IMR-90 (cell line): ENCODE measurements at regions not wholly inside any gene's neighbourhood (a gene's known extent, or its start where the extent isn't known, plus 50 kb on each side); places are given as distances from the start of the nearest gene placed in this dataset.
A peak's percentile ranks its signal among the peaks of the same experiment; 100 is the strongest.

Experiments
- ATAC-seq: fragments of 200-7000 bp; cut with Tn5 transposase; 2 replicates; pipeline ENCODE4 v1.9.1; 2020; ENCODE audit warnings: low read depth, mild to moderate bottlenecking, moderate library complexity
- BruUV-seq: library from RNA; stranded (reverse); fragments of 400-500 nt; replicated peaks from 2 replicates; lab custom pipeline; 2021; lab: Mats Ljungman, UMichigan
- CTCF ChIA-PET: fragments of 300-600 bp; formaldehyde crosslinking; extraction: SDS; loops from one replicate; lab custom pipeline; 2021; ENCODE audit warnings: antibody characterized with exemption; lab: Yijun Ruan, JAX
- POLR2A ChIA-PET: fragments of 300-600 bp; sonication (Branson Sonifier 250); formaldehyde crosslinking; loops from one replicate; lab custom pipeline; 2022; ENCODE audit warnings: antibody characterized with exemption; ENCODE audit not compliant: unreplicated experiment; lab: Charles Lee
- DNase-seq: peaks from one replicate; pipeline ENCODE4 v3.0.0; 2013
- H2AFZ ChIP-seq: replicated peaks from 2 replicates; pipeline ENCODE3; 2013; ENCODE audit warnings: low read length, mild to moderate bottlenecking; ENCODE audit not compliant: poor library complexity
- H2AK5ac ChIP-seq: 2 replicates; pipeline ENCODE4 v1.6.1; 2013; ENCODE audit warnings: low read depth, low read length, inconsistent platforms
- H2AK9ac ChIP-seq: replicated peaks from 2 replicates; pipeline ENCODE3; 2013; ENCODE audit warnings: mild to moderate bottlenecking, low read depth, low read length, moderate library complexity; ENCODE audit not compliant: poor library complexity
- H2BK120ac ChIP-seq: 2 replicates; pipeline ENCODE4 v1.6.1; 2013; ENCODE audit warnings: low read depth, low read length, inconsistent platforms
- H2BK15ac ChIP-seq: 3 replicates; pipeline ENCODE4 v1.6.1; 2013; ENCODE audit warnings: low read depth, low read length, inconsistent platforms
- H2BK20ac ChIP-seq: 2 replicates; pipeline ENCODE4 v1.6.1; 2013; ENCODE audit warnings: low read depth, mild to moderate bottlenecking, inconsistent platforms, low read length, moderate library complexity
- H2BK5ac ChIP-seq: 2 replicates; pipeline ENCODE4 v1.6.1; 2013; ENCODE audit warnings: mild to moderate bottlenecking, low read depth, low read length, inconsistent platforms; ENCODE audit not compliant: poor library complexity, severe bottlenecking
- H3K14ac ChIP-seq: replicated peaks from 2 replicates; pipeline ENCODE4 v1.6.1; 2013; ENCODE audit warnings: low read depth, low read length, inconsistent platforms
- H3K18ac ChIP-seq: 2 replicates; pipeline ENCODE4 v1.6.1; 2013; ENCODE audit warnings: low read depth, low read length, control low read depth
- H3K23ac ChIP-seq: 2 replicates; pipeline ENCODE4 v1.6.1; 2013; ENCODE audit warnings: low read depth, low read length, inconsistent platforms
- H3K27ac ChIP-seq: 2 replicates; pipeline ENCODE4 v1.5.1; 2013; ENCODE audit warnings: mild to moderate bottlenecking, control low read depth, low read length; ENCODE audit not compliant: insufficient read depth
- H3K27me3 ChIP-seq: 2 replicates; pipeline ENCODE4 v1.6.1; 2013; ENCODE audit warnings: low read length; ENCODE audit not compliant: control insufficient read depth, insufficient read depth
- H3K36me3 ChIP-seq: 2 replicates; pipeline ENCODE4 v1.6.1; 2013; ENCODE audit warnings: low read length, mixed read lengths; ENCODE audit not compliant: control insufficient read depth, insufficient read depth
- H3K4ac ChIP-seq: 2 replicates; pipeline ENCODE4 v1.6.1; 2013; ENCODE audit warnings: low read depth, low read length, inconsistent platforms
- H3K4me1 ChIP-seq: 2 replicates; pipeline ENCODE4 v1.6.1; 2013; ENCODE audit warnings: low read length, mixed read lengths; ENCODE audit not compliant: control insufficient read depth, insufficient read depth
- H3K4me2 ChIP-seq: 2 replicates; pipeline ENCODE4 v1.6.1; 2013; ENCODE audit warnings: low read depth, mild to moderate bottlenecking, control low read depth, low read length, moderate library complexity
- H3K4me3 ChIP-seq: 2 replicates; pipeline ENCODE4 v1.5.1; 2013; ENCODE audit warnings: low read depth, mild to moderate bottlenecking, control low read depth, low read length, moderate library complexity; ENCODE audit not compliant: insufficient read depth
- H3K56ac ChIP-seq: 2 replicates; pipeline ENCODE4 v1.6.1; 2013; ENCODE audit warnings: low read length, inconsistent platforms; ENCODE audit not compliant: insufficient read depth; ENCODE audit errors: extremely low read depth
- H3K79me1 ChIP-seq, 2 experiments: 2 replicates each; pipeline ENCODE4 v1.6.1; 2013; ENCODE audit warnings: low read length in 2 of 2, inconsistent platforms in 1 of 2, low read depth in 1 of 2
- H3K9ac ChIP-seq: 2 replicates; pipeline ENCODE4 v1.6.1; 2013; ENCODE audit warnings: low read depth, low read length, control low read depth
- H3K9me1 ChIP-seq: 2 replicates; pipeline ENCODE4 v1.6.1; 2013; ENCODE audit warnings: low read length, inconsistent platforms; ENCODE audit not compliant: insufficient read depth
- H3K9me3 ChIP-seq: 2 replicates; pipeline ENCODE4 v1.6.1; 2013; ENCODE audit warnings: low read length; ENCODE audit not compliant: control insufficient read depth, insufficient read depth
- H4K20me1 ChIP-seq: 2 replicates; pipeline ENCODE4 v1.6.1; 2013; ENCODE audit warnings: low read length, inconsistent platforms; ENCODE audit not compliant: insufficient read depth
- H4K5ac ChIP-seq: 2 replicates; pipeline ENCODE4 v1.6.1; 2013; ENCODE audit warnings: mild to moderate bottlenecking, low read depth, low read length, control low read depth
- H4K8ac ChIP-seq, 2 experiments: 2 replicates each; pipeline ENCODE4 v1.6.1; 2013; ENCODE audit warnings: low read depth in 2 of 2, low read length in 2 of 2, control low read depth in 1 of 2, inconsistent platforms in 1 of 2
- H4K91ac ChIP-seq: 2 replicates; pipeline ENCODE4 v1.6.1; 2013; ENCODE audit warnings: low read depth, low read length, inconsistent platforms; ENCODE audit not compliant: insufficient read depth
- CEBPB ChIP-seq: IDR thresholded peaks from 2 replicates; pipeline ENCODE4 v1.6.1; 2012; ENCODE audit warnings: low read depth, low read length, improper control_type of control experiment
- CHD1 ChIP-seq: IDR thresholded peaks from 2 replicates; pipeline ENCODE4 v1.6.1; 2012; ENCODE audit warnings: low read depth, low read length, improper control_type of control experiment
- MAFK ChIP-seq: IDR thresholded peaks from 2 replicates; pipeline ENCODE4 v1.6.1; 2012; ENCODE audit warnings: low read depth, low read length, improper control_type of control experiment
- MAZ ChIP-seq: IDR thresholded peaks from 2 replicates; pipeline ENCODE4 v1.6.1; 2012; ENCODE audit warnings: low read depth, mild to moderate bottlenecking, low read length, improper control_type of control experiment, moderate library complexity, borderline replicate concordance
- MXI1 ChIP-seq: IDR thresholded peaks from 2 replicates; pipeline ENCODE4 v1.6.1; 2012; ENCODE audit warnings: low read depth, mild to moderate bottlenecking, low read length, moderate library complexity, borderline replicate concordance
- NFE2L2 ChIP-seq: fragments of 150-350 bp; IDR thresholded peaks from 2 replicates; pipeline ENCODE4 v1.6.1; 2016; ENCODE audit warnings: low read depth, mild to moderate bottlenecking, low read length
- POLR2A ChIP-seq: IDR thresholded peaks from 2 replicates; pipeline ENCODE4 v1.6.1; 2012; ENCODE audit warnings: mild to moderate bottlenecking, low read depth, low read length
- RAD21 ChIP-seq: IDR thresholded peaks from 2 replicates; pipeline ENCODE4 v1.6.1; 2012; ENCODE audit warnings: low read length, improper control_type of control experiment
- RCOR1 ChIP-seq: IDR thresholded peaks from 2 replicates; pipeline ENCODE4 v1.6.1; 2012; ENCODE audit warnings: mild to moderate bottlenecking, low read length, improper control_type of control experiment; ENCODE audit not compliant: insufficient replicate concordance
- RFX5 ChIP-seq: IDR thresholded peaks from 2 replicates; pipeline ENCODE4 v1.8.0; 2012; ENCODE audit warnings: low read depth, mild to moderate bottlenecking, low read length, moderate library complexity
- SMC3 ChIP-seq: fragments of 150-350 bp; IDR thresholded peaks from 2 replicates; pipeline ENCODE4 v1.6.1; 2016; ENCODE audit warnings: low read depth, mild to moderate bottlenecking, antibody characterized with exemption, low read length, moderate library complexity
- WGBS, 2 experiments: methylation state at CpG; one replicate each; pipeline versions ENCODE4 v1.1.5 to v1.1.7; 2013; ENCODE audit warnings: missing lambda C conversion rate in 2 of 2; ENCODE audit not compliant: insufficient read length in 1 of 2; ENCODE audit errors: extremely low coverage in 2 of 2; 5-methylcytosine and 5-hydroxymethylcytosine counted together
- dilution Hi-C: fragments of 300-500 bp; cut with HindIII; formaldehyde crosslinking; loops from one replicate; pipeline ENCODE4 v1.14.3; 2018; ENCODE audit warnings: low sequenced_read_pairs; ENCODE audit not compliant: unreplicated experiment
- in situ Hi-C: fragments of 300-500 bp; cut with MboI; formaldehyde crosslinking; loops from 3 replicates; pipeline ENCODE4 v1.14.3; 2019; ENCODE audit warnings: low sequenced_read_pairs, inconsistent platforms, mixed read lengths
- intact Hi-C: fragments of 100-400 bp; cut with micrococcal nuclease; formaldehyde crosslinking; loops from 2 replicates; pipeline ENCODE4 v1.10.0; 2022
- TF ChIP-seq, protein P1 (sequence below): conservative IDR thresholded peaks from 2 replicates; pipeline ENCODE4 v1.5.1; 2012; ENCODE audit warnings: mild to moderate bottlenecking, low read depth, low read length, improper control_type of control experiment
- TF ChIP-seq, protein P2 (sequence below): fragments of 150-350 bp; IDR thresholded peaks from 2 replicates; pipeline ENCODE4 v1.6.1; 2017; ENCODE audit warnings: mild to moderate bottlenecking, antibody characterized with exemption, low read length, low read depth

DNA sequence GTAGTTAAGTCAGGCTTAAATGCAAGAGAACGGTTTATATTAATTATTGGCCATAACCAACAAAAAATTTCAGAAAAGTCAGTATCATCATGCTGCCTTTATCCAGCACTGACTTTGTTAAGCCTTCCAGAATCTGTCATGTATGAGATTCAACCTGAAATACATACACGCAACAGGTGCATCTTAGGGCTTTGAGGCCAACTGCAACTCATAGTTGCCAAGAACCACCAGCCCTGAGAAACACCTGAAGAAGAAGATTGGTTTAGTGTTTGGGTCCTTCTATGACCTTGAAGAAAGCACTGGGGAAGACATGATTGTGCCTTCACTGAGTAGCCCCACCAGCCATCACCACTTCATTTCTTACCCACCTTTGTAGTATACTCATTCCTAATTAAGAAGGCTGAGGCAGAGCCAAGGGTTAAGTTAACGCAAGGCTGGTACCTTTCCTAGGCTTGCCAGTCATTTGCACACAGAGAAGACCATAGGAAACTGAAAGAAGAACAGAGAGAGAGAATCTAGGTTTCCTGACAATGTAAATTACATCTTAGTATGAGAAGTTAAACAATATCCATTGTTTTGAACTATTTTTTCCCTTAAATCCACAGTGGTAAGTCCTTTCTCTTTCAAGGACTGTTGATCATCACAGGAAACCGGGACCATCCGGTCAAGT lies 200.1 kb upstream of the PRKCQ start (continued):
- no peak for TF ChIP-seq RCOR1

DNA sequence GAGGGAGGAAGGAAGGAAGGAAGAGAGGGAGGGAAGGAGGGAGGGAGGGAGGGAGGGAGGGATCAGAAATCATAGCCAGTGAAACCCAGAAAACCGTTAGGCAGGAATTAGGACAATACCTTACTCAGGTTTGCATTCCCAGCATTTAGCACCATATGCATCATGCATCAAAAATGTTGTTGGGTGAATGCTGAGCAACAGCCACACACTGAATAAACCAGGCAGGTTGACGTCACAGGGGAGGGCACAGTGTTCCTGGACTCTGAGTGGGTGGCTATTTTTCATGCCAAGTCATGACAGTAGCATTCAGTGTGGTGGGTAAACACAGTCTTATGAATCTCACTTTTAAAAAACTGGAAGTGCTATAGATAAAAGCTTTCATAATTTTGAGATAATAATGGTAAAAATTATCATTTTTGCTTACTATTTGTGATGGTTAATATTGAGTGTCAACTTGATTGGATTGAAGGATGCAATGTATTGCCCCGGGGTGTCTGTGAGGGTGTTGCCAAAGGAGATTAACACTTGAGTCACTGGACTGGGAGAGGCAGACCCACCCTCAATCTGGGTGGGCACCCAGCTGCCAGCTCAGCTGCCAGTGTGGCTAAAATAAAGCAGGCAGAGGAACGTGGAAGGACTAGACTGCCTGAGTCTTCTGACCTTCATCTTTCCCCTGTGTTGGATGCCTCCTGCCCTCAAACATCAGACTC lies 199.1 kb upstream of the PRKCQ start:
- POLR2A ChIA-PET = no interaction called here
- Histone ChIP-seq H3K36me3 (no peaks in the 10 kb centered on the region), H3K4me1 (peaks cover 10% of the 10 kb centered on the region; the same call in 1 of the 2 replicates), H3K9ac (no peak overlapping the region; the same call in 1 of the 2 replicates), H4K8ac (peak overlapping the region; percentile 50 to 95), H3K4me2 (no peak overlapping the region; the same call in 1 of the 2 replicates), H3K27ac (peak overlapping the region; percentile 64), H3K23ac (peak overlapping the region; percentile 65; the same call in 1 of the 2 replicates), H3K14ac (peak overlapping the region; percentile 91), H3K9me3 (no peaks in the 10 kb centered on the region), H2AFZ (peak overlapping the region; percentile 57), H4K91ac (peak overlapping the region; percentile 93), H3K4me3 (no peak overlapping the region), H2BK120ac (peak overlapping the region; percentile 99), H2AK5ac (peak overlapping the region; percentile 91), H3K9me1 (peaks cover 13% of the 10 kb centered on the region), H2AK9ac (peak overlapping the region; percentile 51), H3K27me3 (no peaks in the 10 kb centered on the region), H3K4ac (peak overlapping the region; percentile 97), H2BK5ac (peak overlapping the region; percentile 97), H2BK15ac (peak overlapping the region; percentile 64; the same call in 2 of the 3 replicates), H3K79me1 (peaks cover 8 to 13% of the 10 kb centered on the region in 2 experiments; a peak in 3 of 4 replicates), H2BK20ac (peak overlapping the region; percentile 98), H4K5ac (peak overlapping the region; percentile 60; the same call in 1 of the 2 replicates), H4K20me1 (no peaks in the 10 kb centered on the region), H3K56ac (peak overlapping the region; percentile 60), H3K18ac (peak overlapping the region; percentile 74; the same call in 1 of the 2 replicates)
- in situ Hi-C loops (no loop called here), dilution Hi-C loops (no loop called here), intact Hi-C loops (no loop called here)
- peak; percentile 99 for DNase-seq
- BruUV-seq = no TSS peak
- CTCF ChIA-PET = no interaction called here
- no CpG with 5 or more reads among the region's 4 CpGs for WGBS, 2 experiments
- peak; percentile 95 for ATAC-seq
- no peak for TF ChIP-seq POLR2A
- no peak for TF ChIP-seq MXI1
- TF ChIP-seq RFX5 = no peak
- 0 out of 2 replicates have a peak, but pooled peaks have one; percentile 6 for TF ChIP-seq RAD21
- TF ChIP-seq CEBPB = peak; percentile 79
- TF ChIP-seq, protein P1, sequence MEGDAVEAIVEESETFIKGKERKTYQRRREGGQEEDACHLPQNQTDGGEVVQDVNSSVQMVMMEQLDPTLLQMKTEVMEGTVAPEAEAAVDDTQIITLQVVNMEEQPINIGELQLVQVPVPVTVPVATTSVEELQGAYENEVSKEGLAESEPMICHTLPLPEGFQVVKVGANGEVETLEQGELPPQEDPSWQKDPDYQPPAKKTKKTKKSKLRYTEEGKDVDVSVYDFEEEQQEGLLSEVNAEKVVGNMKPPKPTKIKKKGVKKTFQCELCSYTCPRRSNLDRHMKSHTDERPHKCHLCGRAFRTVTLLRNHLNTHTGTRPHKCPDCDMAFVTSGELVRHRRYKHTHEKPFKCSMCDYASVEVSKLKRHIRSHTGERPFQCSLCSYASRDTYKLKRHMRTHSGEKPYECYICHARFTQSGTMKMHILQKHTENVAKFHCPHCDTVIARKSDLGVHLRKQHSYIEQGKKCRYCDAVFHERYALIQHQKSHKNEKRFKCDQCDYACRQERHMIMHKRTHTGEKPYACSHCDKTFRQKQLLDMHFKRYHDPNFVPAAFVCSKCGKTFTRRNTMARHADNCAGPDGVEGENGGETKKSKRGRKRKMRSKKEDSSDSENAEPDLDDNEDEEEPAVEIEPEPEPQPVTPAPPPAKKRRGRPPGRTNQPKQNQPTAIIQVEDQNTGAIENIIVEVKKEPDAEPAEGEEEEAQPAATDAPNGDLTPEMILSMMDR = no peak
- TF ChIP-seq NFE2L2 = peak; percentile 82
- peak; percentile 73 for TF ChIP-seq MAFK
- peak; percentile 80 for TF ChIP-seq RCOR1
- TF ChIP-seq SMC3 = no peak
- no peak; the same call in 1 of the 2 replicates for TF ChIP-seq CHD1
- TF ChIP-seq, protein P2, sequence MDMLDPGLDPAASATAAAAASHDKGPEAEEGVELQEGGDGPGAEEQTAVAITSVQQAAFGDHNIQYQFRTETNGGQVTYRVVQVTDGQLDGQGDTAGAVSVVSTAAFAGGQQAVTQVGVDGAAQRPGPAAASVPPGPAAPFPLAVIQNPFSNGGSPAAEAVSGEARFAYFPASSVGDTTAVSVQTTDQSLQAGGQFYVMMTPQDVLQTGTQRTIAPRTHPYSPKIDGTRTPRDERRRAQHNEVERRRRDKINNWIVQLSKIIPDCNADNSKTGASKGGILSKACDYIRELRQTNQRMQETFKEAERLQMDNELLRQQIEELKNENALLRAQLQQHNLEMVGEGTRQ = no peak
- TF ChIP-seq MAZ = peak; percentile 66; the same call in 1 of the 2 replicates
